ENCODE measurements at regions not wholly inside any gene's neighbourhood (a gene's known extent, or its start where the extent isn't known, plus 50 kb on each side); places are given as distances from the start of the nearest gene placed in this dataset.

DNA sequence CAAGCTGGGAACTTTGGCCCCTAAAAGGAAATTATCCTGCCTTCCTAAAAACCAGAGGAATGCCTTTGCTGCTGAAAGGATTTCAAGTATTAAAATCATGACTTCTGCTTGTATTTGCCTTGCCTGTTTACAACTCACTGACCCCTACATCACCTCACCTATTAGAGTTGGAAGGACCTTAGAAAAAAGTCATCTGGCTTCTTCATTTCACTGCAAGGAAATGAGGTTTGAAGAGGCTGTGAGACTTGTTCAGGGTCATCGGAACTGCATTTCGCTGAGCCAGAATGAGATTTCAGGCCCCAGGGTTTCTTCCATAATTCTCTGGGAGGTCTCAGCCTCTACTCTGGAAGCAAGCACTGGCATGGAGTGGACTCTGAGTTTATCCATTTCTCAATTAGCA is 304.1 kb downstream of the BUD13 start:
- DNase-seq, result no peak

DNA sequence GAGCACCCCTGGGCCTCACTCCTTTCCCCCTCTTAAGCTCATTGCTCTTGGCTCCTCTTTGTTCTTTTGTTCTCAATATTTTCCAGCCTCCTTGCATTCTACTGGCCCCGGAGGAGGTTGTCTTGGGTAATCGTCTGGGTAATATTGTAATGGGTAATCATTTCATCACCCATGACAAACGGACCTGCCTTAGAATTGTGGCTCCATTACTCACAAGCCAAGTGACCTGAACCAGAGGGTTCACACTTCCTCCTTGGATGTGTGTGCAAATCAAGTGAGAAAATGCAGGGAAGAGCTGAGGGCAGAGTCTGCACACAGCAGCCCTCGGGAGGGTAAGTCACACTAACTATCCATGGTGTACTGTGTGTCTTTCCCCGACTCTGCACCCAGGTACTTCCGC is 305.0 kb downstream of the BUD13 start:
- peak; percentile 31 for DNase-seq

DNA sequence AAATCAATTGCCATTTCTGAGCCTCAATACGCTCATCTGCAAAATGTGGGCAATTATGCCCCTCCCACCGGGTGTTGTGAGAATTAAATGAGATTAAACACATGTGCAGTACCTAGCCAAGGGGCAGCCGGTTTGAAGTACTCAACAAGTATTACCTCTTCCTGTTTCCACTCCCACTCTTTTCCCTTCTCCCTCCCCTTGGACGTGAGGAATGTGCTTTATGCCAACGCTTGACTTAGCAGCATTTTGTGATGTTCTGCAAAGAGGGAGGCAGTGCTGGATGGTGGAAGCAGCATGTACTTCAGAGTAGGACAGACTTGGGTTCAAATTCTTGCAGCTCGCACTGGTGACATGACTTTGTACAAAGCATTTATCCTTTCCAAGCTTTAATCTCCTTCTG is 306.0 kb downstream of the BUD13 start:
- no peak for DNase-seq

DNA sequence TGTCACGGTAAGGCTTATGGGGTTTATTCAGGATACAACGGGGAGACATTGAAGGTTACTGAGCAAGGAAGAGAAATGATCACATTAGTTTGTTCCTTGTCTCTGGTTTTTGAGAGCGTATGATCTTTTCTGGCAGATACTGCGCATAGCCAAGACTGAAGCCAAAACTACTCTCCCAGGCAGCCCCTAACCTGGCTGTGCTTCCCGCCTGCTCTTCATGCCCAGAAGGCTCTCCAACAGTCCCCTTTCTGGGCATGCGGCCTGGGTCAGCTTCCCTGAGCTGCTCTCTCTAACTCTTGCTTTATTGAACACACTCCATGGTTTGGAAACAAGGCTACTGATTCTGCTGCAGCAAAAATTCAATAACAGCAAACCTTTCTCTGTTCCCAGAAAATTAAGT is 306.6 kb downstream of the BUD13 start:
- no peak for DNase-seq

DNA sequence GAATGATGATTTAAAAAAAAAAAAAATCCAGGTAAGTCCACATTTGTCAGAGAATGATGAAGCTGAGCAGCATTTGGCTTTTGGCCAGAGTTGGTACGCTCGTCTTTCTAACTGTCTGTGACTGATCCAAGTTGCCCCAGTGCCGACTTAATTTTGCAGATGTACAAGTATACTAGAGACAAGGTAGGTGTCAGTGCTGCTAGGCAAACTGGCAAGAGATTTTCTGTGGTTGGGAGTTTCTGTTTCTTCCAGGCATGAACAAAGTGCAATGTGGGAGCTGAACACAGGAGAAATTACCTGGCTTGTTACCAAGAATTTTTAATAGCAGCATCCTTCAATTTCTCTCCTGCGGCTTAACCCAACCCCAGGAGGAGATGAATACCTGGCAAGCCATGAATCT is 307.7 kb downstream of the BUD13 start:
- DNase-seq, result no peak

DNA sequence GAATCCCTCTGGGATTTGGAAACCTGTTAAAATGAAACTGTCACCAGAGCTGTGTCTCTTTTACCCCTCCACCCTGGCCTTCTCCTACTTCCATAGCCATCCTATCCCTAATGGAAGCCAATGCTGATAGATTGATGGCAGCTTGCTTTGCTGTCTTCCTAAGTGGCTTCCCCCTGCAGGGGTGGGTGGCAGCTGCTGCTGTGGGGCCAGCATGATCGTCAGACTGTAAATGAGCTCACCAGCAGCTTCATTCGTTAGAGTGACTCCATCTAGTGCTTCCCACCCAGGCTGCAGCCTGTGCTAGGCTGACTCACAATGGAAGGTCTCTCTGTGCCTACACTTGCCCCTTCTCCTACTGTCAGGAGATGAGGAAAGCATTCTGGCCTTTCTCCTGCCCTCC is 311.0 kb downstream of the BUD13 start:
- no peak for DNase-seq

DNA sequence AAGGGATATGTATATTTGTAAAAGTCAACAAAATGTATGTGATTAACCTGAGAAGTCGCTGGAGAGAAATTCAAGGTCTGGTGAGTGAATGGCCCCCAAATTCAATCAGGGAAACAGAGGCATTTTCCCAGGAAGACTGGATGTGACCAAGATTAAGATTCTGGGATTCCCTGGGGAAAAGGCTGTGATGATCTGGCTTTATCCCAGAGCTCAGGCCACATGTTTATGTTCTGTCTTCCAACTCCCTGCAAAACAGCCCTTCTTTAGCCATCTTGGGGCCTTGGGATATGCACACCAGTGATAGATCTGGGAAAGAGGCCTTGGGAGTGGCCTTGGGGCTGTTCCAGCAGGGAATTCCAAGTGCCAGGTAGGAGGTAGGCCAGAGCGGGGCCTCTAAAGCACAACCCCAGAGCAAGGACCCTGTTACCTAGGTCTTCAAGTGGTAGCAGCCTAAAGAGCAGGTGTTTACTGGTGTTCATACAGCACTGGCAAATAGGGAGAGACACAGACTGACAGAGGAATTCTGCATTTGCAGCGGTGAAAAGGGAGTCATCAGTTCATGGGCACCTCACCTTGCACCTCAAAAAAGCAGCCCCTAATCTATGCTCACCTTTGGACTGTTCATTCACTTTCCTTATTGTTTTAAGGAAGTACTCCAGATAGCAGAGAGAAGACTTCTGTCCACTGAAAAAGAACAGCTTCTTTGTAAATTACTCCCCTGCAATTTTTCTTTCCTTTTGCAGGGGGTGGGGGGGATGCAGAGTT is 312.4 kb downstream of the BUD13 start:
- DNase-seq, result no peak

DNA sequence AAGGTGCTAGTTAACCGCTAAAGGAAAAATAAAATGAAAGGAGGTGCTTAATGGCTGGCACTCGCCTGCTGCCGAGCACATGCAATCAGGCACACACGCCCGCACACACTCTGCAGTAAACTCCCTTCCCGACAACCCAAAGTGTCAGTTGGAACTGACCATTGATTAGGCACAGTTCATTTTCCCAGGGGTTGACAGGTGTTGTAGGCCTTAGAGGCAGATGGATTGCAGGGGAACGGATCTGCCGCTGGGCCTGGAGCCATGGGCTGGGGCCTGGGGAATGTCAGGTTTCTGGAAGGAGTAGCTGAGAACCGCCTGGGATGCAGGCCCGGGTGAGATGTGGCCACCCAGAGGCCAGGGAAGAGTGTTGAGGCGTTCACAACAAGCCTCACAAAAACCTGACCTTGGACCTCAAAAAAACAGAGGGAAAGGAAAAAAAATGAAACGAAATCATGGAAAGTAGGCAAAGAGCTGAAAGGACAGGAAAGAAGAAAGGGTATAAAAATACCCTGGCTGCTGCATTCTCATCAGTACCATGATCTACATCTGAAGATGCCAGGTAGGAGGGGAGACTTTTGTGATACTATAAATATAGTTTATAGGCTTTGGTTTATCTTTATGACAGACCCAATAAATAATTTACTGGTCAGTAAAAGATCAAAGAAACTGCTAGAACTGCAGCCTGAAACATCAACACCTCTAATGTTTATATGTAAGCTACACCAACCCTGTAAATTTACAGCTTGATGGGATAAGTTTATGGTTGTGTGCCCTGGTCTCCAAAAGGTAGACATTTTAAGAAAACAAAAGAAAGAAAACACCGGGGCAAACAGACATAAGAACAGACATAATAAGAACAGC is 313.4 kb downstream of the BUD13 start:
- DNase-seq, result no peak

DNA sequence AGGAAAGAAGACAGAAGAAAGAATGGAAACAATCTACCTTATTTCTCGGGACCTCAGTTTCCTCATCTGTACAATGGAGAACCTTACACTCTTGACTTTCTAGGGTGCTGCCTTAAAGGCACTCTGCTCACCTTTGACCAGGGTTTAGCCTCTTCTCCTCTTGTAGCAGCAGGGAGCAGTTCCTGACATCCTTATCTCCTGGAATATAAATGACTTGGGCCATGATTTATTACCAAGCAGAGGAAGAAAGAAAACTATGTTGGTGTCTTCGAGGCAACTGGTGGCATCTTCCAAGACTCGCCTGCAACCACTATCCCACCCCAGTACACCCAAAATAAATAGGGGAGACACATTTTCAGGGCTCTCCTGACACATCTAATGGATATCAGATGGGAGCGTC is 314.2 kb downstream of the BUD13 start:
- no peak for DNase-seq

DNA sequence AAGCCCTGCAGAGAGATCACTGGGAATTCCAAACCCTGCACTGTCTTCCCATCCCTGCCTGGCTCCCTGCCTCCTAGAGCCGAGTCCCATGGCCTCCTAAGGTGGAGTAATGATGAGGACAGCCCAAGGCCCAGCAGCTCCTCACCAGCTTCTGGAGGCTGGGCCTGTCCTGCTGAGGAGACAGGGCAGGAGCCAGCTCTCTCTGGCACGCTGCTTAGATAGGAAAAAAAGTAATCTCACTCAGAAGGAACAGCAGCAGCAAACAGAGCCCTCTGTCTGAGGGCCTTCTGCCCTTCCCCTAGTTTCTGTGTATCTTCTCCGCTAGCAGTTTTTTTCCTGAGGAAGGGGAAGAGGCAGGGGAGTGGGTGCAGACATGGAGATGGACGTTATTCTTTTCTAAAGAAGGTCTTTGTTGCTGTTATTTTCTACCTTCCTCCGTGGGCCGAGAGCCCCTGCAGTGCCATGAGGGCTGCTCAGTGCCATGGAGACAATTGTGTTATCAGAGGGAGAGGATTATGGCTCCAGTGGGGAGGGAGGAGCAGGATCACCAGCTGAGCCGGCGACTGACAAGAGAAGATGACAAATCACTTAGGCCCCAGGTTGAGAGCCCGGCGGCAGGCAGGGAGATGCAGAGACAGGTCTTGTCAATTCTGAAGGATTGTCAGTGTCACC is 315.3 kb downstream of the BUD13 start:
- DNase-seq, result no peak

DNA sequence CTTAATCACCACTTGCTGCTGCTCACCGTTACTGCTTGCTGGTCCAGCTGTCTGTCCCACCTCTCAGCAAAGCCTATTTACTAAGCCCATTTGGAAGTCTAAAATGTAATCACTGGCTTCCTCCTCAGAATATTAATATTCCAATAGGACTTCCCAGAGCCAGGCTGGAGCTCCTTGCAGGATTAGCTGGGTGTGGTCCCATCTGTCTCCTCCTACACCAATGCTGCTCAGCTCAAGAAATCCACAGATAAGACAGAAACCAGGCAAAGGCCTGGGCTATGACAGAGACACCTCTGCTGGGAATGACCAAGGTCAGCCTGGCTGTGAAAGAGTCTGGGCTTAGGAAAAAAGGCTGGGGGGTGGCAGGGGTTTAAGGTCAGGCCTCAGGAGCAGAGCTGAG is 317.8 kb downstream of the BUD13 start:
- DNase-seq, result no peak

DNA sequence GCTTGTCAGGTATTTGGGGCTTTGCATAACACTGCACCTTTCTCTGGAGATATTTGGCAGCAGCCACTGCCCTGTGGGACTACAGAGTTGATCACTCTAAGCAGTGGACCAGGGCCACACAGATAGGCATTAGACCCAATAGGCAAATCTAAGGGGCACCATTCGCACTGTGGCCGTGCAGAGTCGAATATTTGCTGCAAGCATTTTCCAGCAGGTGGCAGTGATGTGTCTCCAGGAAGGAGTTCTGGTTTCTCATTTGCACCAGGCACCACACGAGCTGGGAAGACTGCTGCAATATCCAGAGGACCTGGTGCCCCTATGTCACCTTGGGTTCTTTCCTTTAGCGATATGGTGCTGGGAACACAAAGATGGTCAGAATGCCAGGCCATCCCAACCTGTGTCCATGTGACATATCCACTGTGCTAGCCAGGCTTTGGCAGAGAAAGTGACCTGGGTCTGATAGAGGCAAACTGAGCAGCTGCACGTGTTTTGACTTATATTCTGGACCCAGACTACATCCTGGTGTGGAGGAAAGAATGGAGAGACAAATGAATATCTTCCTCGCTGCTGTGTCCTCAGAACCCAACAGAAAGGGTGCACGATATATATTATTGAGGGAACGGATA is 318.7 kb downstream of the BUD13 start:
- DNase-seq, result peak; percentile 39

DNA sequence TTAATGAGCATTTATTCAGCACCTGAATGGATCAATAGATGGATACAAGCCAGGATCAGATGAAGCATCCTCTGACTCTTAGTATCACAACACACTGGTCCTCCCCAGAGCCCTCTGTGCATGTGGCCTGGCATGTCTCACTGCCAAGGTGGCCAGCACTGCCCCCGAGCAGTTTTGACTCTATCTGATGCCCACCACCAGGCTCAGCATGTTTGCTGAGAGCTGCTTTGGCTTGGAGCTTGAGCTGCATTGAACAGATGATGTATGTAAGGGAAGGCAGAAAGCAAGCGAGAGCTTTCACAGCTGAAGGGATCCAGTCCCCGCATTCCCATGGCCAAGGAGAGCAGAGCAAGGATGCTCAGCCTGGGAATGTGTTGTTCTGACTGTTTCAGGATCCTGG is 320.3 kb downstream of the BUD13 start:
- DNase-seq, result no peak

DNA sequence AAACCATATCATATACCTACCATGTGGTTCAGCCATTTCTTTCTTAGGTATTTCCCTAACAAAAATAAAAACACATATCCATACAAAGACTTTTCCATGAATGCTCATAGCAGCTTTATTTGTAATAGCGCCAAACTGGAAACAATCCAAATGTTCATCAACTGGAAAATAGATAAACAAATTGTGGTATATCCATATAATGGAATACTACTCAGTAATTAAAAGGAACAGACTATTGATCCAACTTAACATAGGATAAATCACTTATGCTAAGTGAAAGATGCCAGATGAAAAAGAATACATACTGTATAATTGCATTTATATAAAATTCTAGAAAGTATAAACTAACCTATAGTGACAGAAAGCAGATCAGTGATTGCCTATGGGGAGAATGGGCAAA is 323.3 kb downstream of the BUD13 start:
- no peak for DNase-seq

DNA sequence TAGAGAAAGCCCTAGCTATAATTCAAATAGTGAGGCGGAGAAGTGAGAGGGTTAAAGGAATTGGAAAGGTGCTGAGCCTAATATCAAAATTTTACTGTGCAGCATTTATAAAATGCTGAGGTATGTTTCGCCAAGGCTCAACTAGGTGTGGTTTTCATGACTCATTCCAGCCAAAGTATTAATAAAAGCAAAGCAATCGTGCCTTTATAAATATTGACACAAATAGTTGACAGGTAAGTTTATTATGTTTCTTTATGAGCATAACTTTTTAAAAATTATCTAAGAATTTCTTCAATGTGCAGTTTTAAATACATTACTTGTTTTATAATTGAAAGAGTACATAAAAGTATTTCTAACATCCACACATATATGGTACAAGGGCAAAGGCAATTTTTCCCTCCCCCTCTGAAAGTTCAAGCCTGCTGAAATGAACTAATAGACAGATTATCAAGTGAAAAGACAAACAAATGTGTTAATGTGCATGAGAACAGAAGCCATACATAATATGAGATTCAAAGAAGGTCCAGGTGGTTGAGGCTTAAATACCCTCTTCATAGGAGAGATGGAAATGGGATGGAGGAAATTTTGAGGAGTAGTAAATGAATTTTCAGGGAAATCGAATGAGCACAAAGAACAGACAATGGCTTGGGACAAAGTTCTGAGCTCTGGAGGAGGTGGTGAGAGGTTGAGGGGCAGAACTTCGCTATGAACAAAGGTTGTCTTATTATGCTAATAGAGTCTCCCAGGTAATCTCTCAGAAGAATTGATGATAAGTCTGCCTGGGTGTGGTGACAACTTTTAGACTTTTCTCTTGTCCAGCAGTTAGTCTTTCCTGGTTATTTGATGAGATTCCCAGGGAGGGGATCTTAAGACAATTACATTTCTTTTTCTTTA is 326.5 kb downstream of the BUD13 start:
- DNase-seq, result no peak

DNA sequence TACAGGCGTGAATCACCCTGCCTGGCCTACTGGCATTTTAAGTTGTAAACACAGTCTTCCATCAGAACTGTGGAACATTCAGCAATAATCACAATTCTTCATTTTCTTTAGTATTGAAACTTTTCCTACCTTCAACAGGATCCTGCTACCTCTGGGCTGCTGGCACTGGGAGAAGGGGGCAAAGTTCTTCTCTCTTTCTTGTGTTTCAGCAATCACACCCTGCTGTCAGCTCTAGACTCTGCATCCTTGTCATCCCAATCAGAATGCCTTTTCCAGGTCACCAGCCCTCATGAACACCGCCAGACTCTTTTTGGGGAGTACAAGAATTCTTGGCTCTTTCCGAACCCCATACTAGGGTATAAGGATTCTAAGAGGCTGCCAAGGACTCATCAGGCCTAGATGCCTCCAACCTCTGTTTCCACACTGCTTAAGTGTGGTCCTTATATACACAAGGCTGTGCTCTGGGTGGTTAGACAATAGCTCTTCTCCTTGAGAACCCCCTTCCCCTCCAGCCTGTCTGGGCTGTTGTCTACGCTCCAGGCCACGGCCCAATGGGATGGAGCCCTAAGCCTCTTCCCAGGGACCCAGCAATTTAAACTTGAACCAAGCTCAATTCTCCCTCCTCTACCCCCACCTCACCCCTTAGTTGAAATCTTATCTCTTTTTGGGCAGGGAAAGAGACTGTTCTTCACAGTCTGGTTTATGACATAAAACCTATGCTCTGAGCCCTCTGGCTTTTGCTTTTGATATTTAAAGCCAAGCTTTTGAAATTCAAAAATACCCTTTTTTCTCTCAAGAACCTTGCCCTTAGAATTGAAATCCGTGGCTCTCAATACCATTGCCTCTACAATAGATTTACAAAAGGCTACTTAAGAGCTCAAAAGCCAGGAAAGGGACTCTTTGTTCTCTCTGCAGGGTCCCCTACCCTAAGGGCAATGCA is 327.4 kb downstream of the BUD13 start:
- DNase-seq, result no peak

DNA sequence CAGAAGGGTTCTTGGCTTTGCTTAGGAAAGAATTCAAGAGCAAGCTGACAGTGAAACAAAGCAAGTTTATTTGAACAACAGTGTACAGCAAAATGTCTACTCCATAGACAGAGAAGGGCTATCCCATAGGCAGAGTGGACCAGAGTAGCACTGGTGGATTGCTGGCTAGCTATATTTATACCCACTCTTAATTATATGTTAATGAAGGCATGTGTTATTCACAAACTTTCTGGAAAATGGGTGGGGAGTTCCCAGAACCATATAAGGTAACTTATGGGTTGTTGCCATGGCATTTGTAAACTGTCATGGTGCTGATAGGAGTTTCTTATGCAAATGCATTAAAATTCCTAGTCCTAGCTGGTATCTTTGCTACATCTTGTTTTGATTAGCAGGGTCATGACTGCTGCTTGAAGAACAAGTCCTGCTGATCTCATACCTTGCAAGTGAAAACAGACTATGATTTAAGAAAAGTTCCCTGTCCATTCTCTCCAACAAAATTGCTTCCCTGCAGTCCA is 330.5 kb downstream of the BUD13 start:
- no peak for DNase-seq

DNA sequence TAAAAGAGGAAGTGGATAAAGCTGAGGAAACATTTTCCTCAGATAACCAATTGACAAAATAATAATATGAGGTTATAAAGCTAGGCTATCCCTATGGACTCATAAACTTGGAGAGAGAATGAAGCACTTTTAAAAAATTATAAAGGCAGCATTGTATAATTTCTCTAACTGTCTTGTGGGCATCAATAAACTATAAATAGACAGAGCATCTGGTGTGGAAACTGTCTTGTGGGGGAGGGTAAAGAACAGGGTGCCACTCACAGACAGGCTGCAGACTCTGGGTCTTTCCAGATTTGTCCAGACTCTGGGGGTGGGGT is 333.5 kb downstream of the BUD13 start:
- DNase-seq, result no peak

DNA sequence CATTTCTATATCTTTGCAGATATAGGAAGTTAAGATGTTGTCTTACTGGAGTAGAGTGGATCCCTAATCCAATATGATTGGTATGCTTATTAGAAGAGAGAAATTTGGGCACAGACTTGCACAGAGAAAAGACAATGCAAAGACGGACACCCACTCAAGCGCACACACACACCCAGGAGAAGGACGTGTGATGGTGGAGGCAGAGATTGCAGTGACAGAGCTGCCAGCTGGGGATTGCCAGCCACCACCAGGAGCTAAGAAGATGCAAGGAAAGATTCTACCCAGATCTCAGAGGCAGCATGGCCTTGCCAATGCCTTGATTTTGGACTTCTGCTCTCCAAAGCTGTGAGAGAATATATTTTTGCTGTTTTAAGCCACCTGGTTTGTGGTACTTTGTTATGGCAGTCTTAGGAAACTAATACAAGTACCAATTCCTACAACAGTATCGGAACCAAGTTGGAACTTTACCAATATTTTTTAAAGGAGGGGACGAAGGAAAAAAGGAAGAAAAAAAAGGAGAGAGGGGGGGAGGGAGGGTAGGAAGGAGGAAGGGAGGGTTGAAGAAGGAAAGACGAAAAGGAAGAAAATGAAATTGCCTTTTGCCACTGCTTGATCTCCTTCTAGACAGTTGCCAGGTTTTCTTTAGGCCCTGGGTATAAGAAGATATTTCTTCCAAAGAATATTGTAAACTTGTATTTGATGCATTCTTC is 334.0 kb downstream of the BUD13 start:
- no peak for DNase-seq

DNA sequence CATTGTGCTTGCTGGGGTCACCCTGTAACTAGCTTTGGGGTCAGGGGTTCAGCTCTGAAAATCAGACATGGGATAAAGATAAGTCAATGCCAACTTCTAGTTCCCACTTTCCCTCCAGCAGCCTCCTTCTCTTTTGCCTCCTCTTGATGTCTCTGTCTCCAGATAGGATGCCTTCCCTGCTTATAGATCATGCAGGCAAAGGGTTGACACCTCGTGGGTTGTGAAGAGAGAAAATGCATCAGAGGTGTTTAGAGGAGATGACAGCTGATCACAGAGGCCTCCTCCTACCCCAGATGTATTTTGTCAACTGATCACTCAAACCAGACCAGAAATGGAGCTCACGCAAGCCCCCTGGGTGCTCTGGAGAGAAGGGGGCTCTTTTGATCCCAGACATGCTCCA is 337.8 kb downstream of the BUD13 start:
- DNase-seq, result no peak

All from fibroblast of skin of scalp (primary cell).